Nephron (organoid): ENCODE measurements at regions not wholly inside any gene's neighbourhood (a gene's known extent, or its start where the extent isn't known, plus 50 kb on each side); places are given as distances from the start of the nearest gene placed in this dataset.

Experiments used
- H3K27ac Mint-ChIP-seq, 3 experiments: 2 replicates each; pipeline ENCODE4 v1.8.0; 2020; ENCODE audit warnings: mixed read lengths in 3 of 3, mild to moderate bottlenecking in 2 of 3, moderate library complexity in 1 of 3
- H3K27me3 Mint-ChIP-seq: 2 replicates; pipeline ENCODE4 v1.8.0; 2021; ENCODE audit warnings: low read depth, mild to moderate bottlenecking, moderate library complexity, mixed read lengths
- H3K36me3 Mint-ChIP-seq: 2 replicates; pipeline ENCODE4 v1.8.0; 2020; ENCODE audit warnings: low read depth, mixed read lengths
- H3K4me1 Mint-ChIP-seq: 2 replicates; pipeline ENCODE4 v1.8.0; 2020; ENCODE audit warnings: mixed read lengths
- H3K4me3 Mint-ChIP-seq, 3 experiments: 2 replicates each; pipeline ENCODE4 v1.8.0; 2020; ENCODE audit warnings: mild to moderate bottlenecking in 3 of 3, mixed read lengths in 3 of 3, moderate library complexity in 2 of 3
- H3K9me3 Mint-ChIP-seq: 2 replicates; pipeline ENCODE4 v1.8.0; 2020; ENCODE audit warnings: mixed read lengths
- CTCF ChIP-seq, 3 experiments: fragments of 200-600 bp; sonication (generic); IDR thresholded peaks; one replicate each; pipeline ENCODE4 v1.5.0; 2021; ENCODE audit warnings: antibody characterized with exemption in 3 of 3; ENCODE audit not compliant: unreplicated experiment in 3 of 3

DNA sequence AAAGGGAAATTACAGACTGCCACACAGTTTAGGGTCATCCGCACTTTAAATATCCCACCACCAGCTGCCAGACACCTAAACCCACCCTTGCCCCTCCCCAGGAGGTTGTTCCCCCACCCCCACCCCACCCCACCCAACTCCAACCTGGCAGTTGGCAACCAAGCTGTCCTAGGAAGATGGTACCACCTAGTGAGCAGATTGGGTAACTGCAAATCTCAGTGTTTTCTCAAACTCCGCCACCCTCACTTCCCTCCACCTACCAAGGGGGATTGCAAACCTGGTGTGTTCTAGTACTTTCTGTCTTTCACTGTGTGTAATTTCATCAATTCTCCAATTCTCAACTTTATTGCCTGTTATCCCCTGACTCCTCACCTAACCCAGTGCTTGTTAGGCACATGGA, 323.8 kb upstream of the IRX2 start:
- Mint-ChIP-seq H3K4me1 (no peaks in the 10 kb centered on the region), H3K9me3 (peaks cover 44% of the 10 kb centered on the region), H3K36me3 (peaks cover 7% of the 10 kb centered on the region), H3K27ac (no peak overlapping the region), H3K4me3 (no peak overlapping the region), H3K27me3 (peaks cover 12% of the 10 kb centered on the region)
- no peak for TF ChIP-seq CTCF (IDR thresholded peaks at IDR 0.05; ENCODE audit: unreplicated experiment in 3 of 3)

GRCh38 chr5:3068401-3068800, 316.9 kb upstream of the IRX2 start:
- no peaks in the 10 kb centered on the region for H3K4me1 Mint-ChIP-seq
- H3K27me3 Mint-ChIP-seq = peaks cover 12% of the 10 kb centered on the region
- peaks cover 18% of the 10 kb centered on the region for H3K9me3 Mint-ChIP-seq
- H3K4me3 Mint-ChIP-seq = no peak overlapping the region
- peaks cover 7% of the 10 kb centered on the region for H3K36me3 Mint-ChIP-seq
- TF ChIP-seq CTCF (IDR thresholded peaks at IDR 0.05; ENCODE audit: unreplicated experiment in 3 of 3) = no peak
- H3K27ac Mint-ChIP-seq = no peak overlapping the region

GRCh38 chr5:3060283-3060682, 308.8 kb upstream of the IRX2 start:
- Mint-ChIP-seq H3K27ac (no peak overlapping the region), H3K4me3 (no peak overlapping the region), H3K36me3 (peaks cover 7% of the 10 kb centered on the region), H3K4me1 (peaks cover 9% of the 10 kb centered on the region), H3K27me3 (peaks cover 22% of the 10 kb centered on the region), H3K9me3 (peaks cover 5% of the 10 kb centered on the region)
- no peak for TF ChIP-seq CTCF (IDR thresholded peaks at IDR 0.05; ENCODE audit: unreplicated experiment in 3 of 3)

DNA sequence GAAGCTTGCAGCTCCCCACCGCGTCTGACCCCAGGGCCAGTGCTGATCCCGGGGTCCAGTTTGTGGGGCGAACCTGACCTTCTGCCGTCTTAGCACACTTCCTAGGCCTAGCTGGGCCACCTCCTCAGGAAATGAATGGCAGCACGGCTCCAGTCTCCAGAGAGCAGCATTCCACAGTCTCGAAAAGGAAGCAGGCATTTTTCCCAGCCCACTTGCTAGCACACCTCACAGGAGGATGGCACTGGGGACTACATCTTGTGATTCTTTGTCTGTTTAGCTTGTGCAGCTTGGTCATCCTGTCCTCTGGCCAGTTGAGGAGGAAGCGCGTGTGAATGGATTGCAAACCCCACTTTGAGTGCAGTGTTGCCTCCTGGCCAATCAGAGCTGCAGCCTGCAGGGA, 308.0 kb upstream of the IRX2 start:
- no peak overlapping the region for H3K27ac Mint-ChIP-seq
- H3K4me1 Mint-ChIP-seq = peaks cover 9% of the 10 kb centered on the region
- H3K27me3 Mint-ChIP-seq = peaks cover 18% of the 10 kb centered on the region
- H3K4me3 Mint-ChIP-seq = no peak overlapping the region
- no peak for TF ChIP-seq CTCF (IDR thresholded peaks at IDR 0.05; ENCODE audit: unreplicated experiment in 3 of 3)
- H3K36me3 Mint-ChIP-seq = peaks cover 7% of the 10 kb centered on the region
- peaks cover 5% of the 10 kb centered on the region for H3K9me3 Mint-ChIP-seq

GRCh38 chr5:3058942-3059341, 307.5 kb upstream of the IRX2 start:
- peaks cover 5% of the 10 kb centered on the region for H3K9me3 Mint-ChIP-seq
- no peak overlapping the region for H3K4me3 Mint-ChIP-seq
- TF ChIP-seq CTCF (IDR thresholded peaks at IDR 0.05; ENCODE audit: unreplicated experiment in 3 of 3) = no peak
- H3K27ac Mint-ChIP-seq = no peak overlapping the region
- peaks cover 9% of the 10 kb centered on the region for H3K4me1 Mint-ChIP-seq
- H3K27me3 Mint-ChIP-seq = peaks cover 18% of the 10 kb centered on the region
- peaks cover 7% of the 10 kb centered on the region for H3K36me3 Mint-ChIP-seq

GRCh38 chr5:3056866-3057265, 305.4 kb upstream of the IRX2 start:
- H3K4me3 Mint-ChIP-seq = no peak overlapping the region
- H3K4me1 Mint-ChIP-seq = peaks cover 9% of the 10 kb centered on the region
- peaks cover 18% of the 10 kb centered on the region for H3K27me3 Mint-ChIP-seq
- TF ChIP-seq CTCF (IDR thresholded peaks at IDR 0.05; ENCODE audit: unreplicated experiment in 3 of 3) = no peak
- peaks cover 5% of the 10 kb centered on the region for H3K9me3 Mint-ChIP-seq
- peak overlapping the region in 1 of 3 experiments; percentile 6 for H3K27ac Mint-ChIP-seq
- H3K36me3 Mint-ChIP-seq = peaks cover 7% of the 10 kb centered on the region
